GM12872 (cell line): ENCODE measurements at regions not wholly inside any gene's neighbourhood (a gene's known extent, or its start where the extent isn't known, plus 50 kb on each side); places are given as distances from the start of the nearest gene placed in this dataset.

Experiments
- CTCF ChIP-seq: IDR thresholded peaks from 3 replicates; pipeline ENCODE4 v1.5.1; 2011; ENCODE audit warnings: low read depth, mild to moderate bottlenecking, low read length, moderate library complexity; ENCODE audit not compliant: insufficient read depth

- no peak for TF ChIP-seq CTCF
Observed at GRCh38 chr6:159378411-159379328, 209.5 kb downstream of the FNDC1 start.

- TF ChIP-seq CTCF: no peak
Observed at GRCh38 chr6:159376516-159377158, 207.4 kb downstream of the FNDC1 start.

GRCh38 chr6:159375014-159375413, 205.8 kb downstream of the FNDC1 start:
- TF ChIP-seq CTCF: no peak

- no peak for TF ChIP-seq CTCF
Observed at GRCh38 chr6:159373670-159374069, 204.5 kb downstream of the FNDC1 start.

- no peak for TF ChIP-seq CTCF
Observed at GRCh38 chr6:159372333-159372732, 203.1 kb downstream of the FNDC1 start.

- no peak for TF ChIP-seq CTCF
Observed at GRCh38 chr6:159360306-159360705, 191.1 kb downstream of the FNDC1 start.

- TF ChIP-seq CTCF: no peak
Observed at GRCh38 chr6:159359581-159360297, 190.5 kb downstream of the FNDC1 start.
